ENCODE measurements at regions not wholly inside any gene's neighbourhood (a gene's known extent, or its start where the extent isn't known, plus 50 kb on each side); places are given as distances from the start of the nearest gene placed in this dataset.

- 90% methylated on average over 3 of the region's 5 CpGs for WGBS (ENCODE audit: insufficient coverage)
- H3K36me3 Mint-ChIP-seq, result no peaks in the 10 kb centered on the region
- no peak overlapping the region for H3K4me2 ChIP-seq (replicated peaks; ENCODE audit: extremely low read depth, low read length, poor library complexity, severe bottlenecking)
- no peak for TF ChIP-seq CTCF (IDR thresholded peaks at IDR 0.05)
- intact Hi-C loops (cut with micrococcal nuclease), result loop anchor here (5.0 kb wide), 1 partner anchor 279 kb away; no protein-coding TSS in a partner anchor
- H3K27ac Mint-ChIP-seq, result no peak overlapping the region
- H3K27me3 ChIP-seq (ENCODE audit: control insufficient read depth in 2 of 2, insufficient read depth in 2 of 2, low read length in 2 of 2), result no peaks in the 10 kb centered on the region
- no peak overlapping the region for H3K27ac ChIP-seq (ENCODE audit: low read depth in 1 of 2, low read length in 2 of 2)
- H3K36me3 ChIP-seq (replicated peaks in 1 of 2; ENCODE audit: control insufficient read depth in 1 of 2, insufficient read depth in 2 of 2, low read length in 2 of 2), result no peaks in the 10 kb centered on the region
- no peaks in the 10 kb centered on the region for H3K79me2 ChIP-seq (ENCODE audit: insufficient read depth, low read length)
- no peak for DNase-seq
- no peaks in the 10 kb centered on the region for H3K4me1 ChIP-seq (ENCODE audit: control insufficient read depth in 1 of 2, insufficient read depth in 2 of 2, low read length in 2 of 2)
- no peak overlapping the region for H3K4me3 ChIP-seq (replicated peaks in 1 of 3; ENCODE audit: low read depth in 2 of 3, low read length in 3 of 3)
- peaks cover 0 to 3% (median 0%) of the 10 kb centered on the region in 7 donors for H3K9me3 Mint-ChIP-seq
- H4K20me1 ChIP-seq (ENCODE audit: insufficient read depth, low read length), result no peaks in the 10 kb centered on the region
- no peaks in the 10 kb centered on the region for H3K9me3 ChIP-seq (replicated peaks in 1 of 2; ENCODE audit: control insufficient read depth in 1 of 2, insufficient read depth in 1 of 2, low read length in 2 of 2)
- H3K4me1 Mint-ChIP-seq, result peaks cover 2% of the 10 kb centered on the region
- peaks cover 0 to 4% (median 4%) of the 10 kb centered on the region in 3 donors for H3K27me3 Mint-ChIP-seq (ENCODE audit: low read depth in 3 of 3)
- H3K4me3 Mint-ChIP-seq, result no peak overlapping the region
- H2AFZ ChIP-seq (ENCODE audit: insufficient read depth, low read depth, low read length, poor library complexity, severe bottlenecking), result no peak overlapping the region
- no peak overlapping the region for H3K9ac ChIP-seq (ENCODE audit: insufficient read depth, low read length, poor library complexity, severe bottlenecking)
These were observed 125.2 kb upstream of the PARP11 start for GRCh38 chr12:3998397-3998796.

- TF ChIP-seq CTCF (IDR thresholded peaks at IDR 0.05), result no peak
These were observed 123.1 kb upstream of the PARP11 start for GRCh38 chr12:3996322-3996721.

More at GRCh38 chr12:3996322-3996721, 123.1 kb upstream of the PARP11 start:
- peaks cover 3% of the 10 kb centered on the region for H3K4me1 Mint-ChIP-seq
- H3K4me2 ChIP-seq (replicated peaks; ENCODE audit: extremely low read depth, low read length, poor library complexity, severe bottlenecking), result no peak overlapping the region
- H3K27ac Mint-ChIP-seq, result no peak overlapping the region
- no peaks in the 10 kb centered on the region for H3K36me3 ChIP-seq (replicated peaks in 1 of 2; ENCODE audit: control insufficient read depth in 1 of 2, insufficient read depth in 2 of 2, low read length in 2 of 2)
- no peaks in the 10 kb centered on the region for H3K27me3 ChIP-seq (ENCODE audit: control insufficient read depth in 2 of 2, insufficient read depth in 2 of 2, low read length in 2 of 2)
- 100% methylated on average over 3 of the region's 5 CpGs for WGBS (ENCODE audit: insufficient coverage)
- peaks cover 0 to 4% (median 4%) of the 10 kb centered on the region in 3 donors for H3K27me3 Mint-ChIP-seq (ENCODE audit: low read depth in 3 of 3)
- no peak overlapping the region for H3K27ac ChIP-seq (ENCODE audit: low read depth in 1 of 2, low read length in 2 of 2)
- H2AFZ ChIP-seq (ENCODE audit: insufficient read depth, low read depth, low read length, poor library complexity, severe bottlenecking), result peak overlapping the region; percentile 15
- intact Hi-C loops (cut with micrococcal nuclease), result loop anchor here (5.0 kb wide), 1 partner anchor 281 kb away; no protein-coding TSS in a partner anchor
- H3K9me3 ChIP-seq (replicated peaks in 1 of 2; ENCODE audit: control insufficient read depth in 1 of 2, insufficient read depth in 1 of 2, low read length in 2 of 2), result no peaks in the 10 kb centered on the region
- no peaks in the 10 kb centered on the region for H3K36me3 Mint-ChIP-seq
- H3K9ac ChIP-seq (ENCODE audit: insufficient read depth, low read length, poor library complexity, severe bottlenecking), result no peak overlapping the region
- no peaks in the 10 kb centered on the region for H3K4me1 ChIP-seq (ENCODE audit: control insufficient read depth in 1 of 2, insufficient read depth in 2 of 2, low read length in 2 of 2)
- no peaks in the 10 kb centered on the region for H3K79me2 ChIP-seq (ENCODE audit: insufficient read depth, low read length)
- H3K4me3 ChIP-seq (replicated peaks in 1 of 3; ENCODE audit: low read depth in 2 of 3, low read length in 3 of 3), result no peak overlapping the region
- H3K9me3 Mint-ChIP-seq, result peaks cover 0 to 3% (median 0%) of the 10 kb centered on the region in 7 donors
- no peaks in the 10 kb centered on the region for H4K20me1 ChIP-seq (ENCODE audit: insufficient read depth, low read length)
- H3K4me3 Mint-ChIP-seq, result no peak overlapping the region
- DNase-seq, result no peak
